GM18907 (cell line): ENCODE measurements at regions not wholly inside any gene's neighbourhood (a gene's known extent, or its start where the extent isn't known, plus 50 kb on each side); places are given as distances from the start of the nearest gene placed in this dataset.
"Not testable (repeated sequence)": the region's sequence is repeated elsewhere in the genome, so short reads cannot be mapped to it uniquely, and the experiment has no call there.

Experiments
- ATAC-seq: cut with Tn5 transposase; IDR thresholded peaks from one replicate; pipeline ENCODE4 v1.9.1; 2021; ENCODE audit warnings: mild to moderate bottlenecking, moderate library complexity; ENCODE audit not compliant: unreplicated experiment

DNA sequence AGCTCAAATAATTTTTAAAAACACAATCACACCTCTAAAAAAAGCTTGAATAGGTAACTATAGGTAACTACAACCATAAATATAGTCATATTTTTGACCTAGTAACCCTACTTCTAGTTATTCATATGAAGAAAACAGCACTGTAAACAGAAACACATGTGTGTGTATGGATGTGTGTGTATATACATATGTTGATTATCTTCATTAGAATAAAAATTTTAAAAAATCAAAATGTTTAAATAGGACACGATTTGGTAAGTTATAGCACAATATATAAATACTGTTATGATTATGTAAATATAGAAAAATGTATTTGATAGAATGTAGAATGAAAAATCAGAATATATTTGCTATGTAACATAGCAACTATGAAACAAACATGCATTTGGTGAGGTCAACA, 258.1 kb upstream of the GK2 start:
- ATAC-seq = no peak

DNA sequence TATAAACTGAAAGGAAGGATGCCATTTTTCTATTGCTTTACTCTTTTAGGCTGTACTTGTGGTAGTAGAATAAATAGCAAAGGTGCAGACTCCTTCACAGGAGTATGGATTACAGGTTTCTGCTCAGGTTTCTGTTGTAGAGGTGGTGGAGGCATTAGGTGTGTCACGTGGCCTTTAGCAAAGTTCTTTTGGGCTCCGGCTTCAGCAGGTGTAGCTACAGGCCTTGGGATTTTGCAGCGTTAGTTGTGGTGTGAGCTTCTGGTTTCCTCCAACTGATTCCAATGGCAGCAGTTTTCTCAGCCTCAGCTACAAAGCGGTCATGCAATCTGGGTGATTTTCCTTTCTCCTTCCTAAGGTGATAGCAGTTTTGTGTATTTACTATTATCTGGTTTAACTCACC, 255.8 kb upstream of the GK2 start:
- no peak for ATAC-seq

DNA sequence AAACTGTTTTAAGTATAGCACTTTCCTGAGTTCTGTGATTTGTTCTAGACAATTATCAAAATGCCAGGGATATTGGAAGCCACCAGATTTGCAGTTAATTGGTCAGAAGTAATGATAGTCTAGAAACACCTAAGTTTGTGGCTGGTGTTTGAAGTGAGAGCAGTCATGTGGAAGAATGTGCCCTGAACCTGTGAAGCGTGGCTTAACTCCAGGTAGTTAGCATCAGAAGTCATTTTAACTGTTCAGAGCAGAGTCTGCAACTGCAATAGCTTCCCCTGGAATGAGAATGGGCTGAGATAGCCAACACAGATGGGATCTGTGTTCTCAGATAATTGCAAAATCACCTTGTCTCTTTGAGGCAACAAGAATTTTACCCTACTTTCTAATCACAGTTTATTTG, 255.1 kb upstream of the GK2 start:
- ATAC-seq = no peak

DNA sequence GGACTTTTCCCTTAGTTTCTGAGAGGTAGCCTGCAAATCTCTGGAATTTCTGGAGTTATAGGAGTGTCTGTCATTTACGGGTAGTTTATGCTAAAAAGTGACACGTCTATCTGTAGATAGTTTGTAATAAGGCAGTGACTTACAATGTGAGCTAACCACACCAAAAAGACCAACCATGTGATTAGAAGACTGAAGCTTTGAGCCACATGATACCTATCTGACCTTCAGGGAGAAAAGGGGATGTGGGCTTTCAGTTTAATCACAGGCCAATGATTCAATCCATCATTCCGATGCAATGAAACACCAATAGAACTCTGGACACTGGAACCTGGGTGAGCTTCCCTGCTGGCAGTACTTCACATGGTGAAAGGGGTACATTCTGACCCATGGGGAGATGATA, 254.6 kb upstream of the GK2 start:
- no peak for ATAC-seq

DNA sequence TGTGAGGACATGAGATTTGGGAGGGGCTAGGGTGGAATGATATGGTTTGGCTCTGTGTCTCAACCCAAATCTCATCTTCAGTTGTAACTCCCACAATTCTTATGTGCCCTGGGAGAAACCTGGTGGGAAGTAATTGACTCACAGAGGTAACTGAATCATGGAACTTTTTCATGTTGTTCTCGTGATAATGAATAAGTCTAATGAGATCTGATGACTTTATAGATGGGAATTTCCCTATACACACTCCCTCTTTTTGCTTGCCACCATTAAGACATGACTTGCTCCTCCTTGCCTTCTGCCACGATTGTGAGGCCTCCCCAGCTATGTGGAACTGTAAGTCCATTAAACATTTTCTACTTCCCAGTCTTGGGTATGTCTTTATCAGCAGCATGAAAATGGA, 253.2 kb upstream of the GK2 start:
- ATAC-seq = no peak

DNA sequence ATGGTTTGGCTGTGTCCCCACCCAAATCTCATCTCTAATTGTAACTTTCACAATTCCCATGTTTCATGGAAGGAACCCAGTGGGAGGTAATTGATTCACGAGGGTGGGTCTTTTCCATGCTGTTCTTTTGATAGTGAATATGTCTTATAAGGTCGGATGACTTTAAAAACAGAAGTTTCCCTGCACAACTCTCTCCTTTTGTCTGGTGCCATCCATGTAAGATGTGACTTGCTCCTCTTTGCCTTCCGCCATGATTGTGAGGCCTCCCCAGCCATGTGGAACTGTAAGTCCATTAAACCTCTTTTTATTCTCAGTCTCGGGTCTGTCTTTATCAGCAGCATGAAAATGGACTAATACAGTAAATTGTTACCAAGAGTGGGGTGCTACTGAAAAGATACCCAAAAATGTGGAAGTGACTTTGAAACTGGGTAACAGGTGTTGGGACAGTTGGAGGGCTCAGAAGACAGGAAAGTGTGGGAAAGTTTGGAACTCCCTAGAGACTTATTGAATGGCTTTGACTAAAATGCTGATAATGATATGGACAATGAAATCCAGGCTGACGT, 251.4 kb upstream of the GK2 start:
- not testable (repeated sequence) for ATAC-seq

DNA sequence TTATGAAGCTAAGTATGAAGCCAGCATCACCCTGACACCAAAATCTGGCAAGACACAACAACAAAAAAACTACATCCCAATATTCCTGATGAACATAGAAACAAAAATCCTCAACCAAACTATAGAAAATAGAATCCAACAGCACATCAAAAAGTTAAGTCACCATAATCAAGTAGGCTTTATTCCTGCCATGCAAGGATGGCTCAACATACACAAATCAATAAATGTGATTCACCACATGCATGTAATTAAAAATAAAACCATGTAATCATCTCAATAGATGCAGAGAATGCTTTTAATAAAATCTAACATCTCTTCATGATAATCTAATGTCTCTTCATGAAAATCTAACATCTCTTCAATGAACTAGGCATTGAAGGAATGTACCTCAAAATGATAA, 249.4 kb upstream of the GK2 start:
- ATAC-seq = no peak

DNA sequence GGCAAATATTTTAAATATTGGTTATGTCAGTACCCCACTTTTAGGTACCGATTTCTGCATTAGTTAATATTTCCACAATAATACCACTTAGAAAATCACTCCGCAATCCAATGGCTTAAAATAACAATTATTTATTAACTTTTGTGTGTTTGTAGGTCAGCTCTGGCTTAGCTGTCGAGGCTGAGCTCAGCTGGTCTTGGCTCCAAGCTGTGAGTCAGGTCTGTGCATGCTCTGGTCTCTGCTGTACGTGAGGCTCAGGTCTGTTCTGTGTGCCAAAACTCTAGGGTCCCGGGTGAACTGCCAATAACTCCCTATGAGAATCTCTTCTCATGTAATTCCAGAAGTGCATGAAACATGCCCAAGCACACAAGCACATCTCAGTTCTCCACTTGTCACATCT, 245.8 kb upstream of the GK2 start:
- no peak for ATAC-seq

DNA sequence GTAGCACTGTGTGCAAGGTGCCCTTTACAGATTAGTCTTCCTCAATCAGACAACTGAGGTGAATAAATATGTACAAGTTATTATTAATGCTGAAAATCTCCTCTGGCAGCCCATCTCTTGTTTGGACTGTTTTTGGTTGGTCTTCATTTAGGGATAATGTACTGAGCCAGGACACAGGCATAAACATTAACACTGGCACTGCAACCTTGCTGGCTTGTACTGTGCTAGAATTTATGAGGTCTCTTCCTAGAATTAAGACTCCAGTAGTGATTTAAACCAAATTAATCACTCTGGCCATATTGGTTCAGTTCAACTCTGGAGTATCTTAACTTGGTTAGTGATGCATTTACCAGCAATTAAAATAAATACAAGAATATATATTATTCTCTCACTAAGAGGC, 244.7 kb upstream of the GK2 start:
- no peak for ATAC-seq

DNA sequence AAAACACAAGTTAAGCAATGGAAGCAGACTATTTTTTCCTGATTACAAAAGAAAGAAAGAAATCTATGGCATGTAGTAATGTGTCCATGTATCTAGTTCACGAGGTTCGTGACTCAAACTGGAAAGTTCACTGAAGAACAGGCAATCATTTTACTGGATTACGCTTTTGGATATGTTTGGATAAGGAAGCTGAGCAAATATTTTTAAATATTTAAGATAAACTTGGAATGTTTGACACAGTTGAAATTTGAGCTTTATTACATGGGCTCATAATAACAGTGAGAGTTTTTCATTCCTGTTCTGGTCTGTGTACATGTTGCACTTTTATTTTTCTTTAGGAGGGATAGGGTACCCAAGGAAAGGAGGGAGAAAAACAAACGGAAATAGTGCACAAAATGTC, 244.2 kb upstream of the GK2 start:
- ATAC-seq = no peak

DNA sequence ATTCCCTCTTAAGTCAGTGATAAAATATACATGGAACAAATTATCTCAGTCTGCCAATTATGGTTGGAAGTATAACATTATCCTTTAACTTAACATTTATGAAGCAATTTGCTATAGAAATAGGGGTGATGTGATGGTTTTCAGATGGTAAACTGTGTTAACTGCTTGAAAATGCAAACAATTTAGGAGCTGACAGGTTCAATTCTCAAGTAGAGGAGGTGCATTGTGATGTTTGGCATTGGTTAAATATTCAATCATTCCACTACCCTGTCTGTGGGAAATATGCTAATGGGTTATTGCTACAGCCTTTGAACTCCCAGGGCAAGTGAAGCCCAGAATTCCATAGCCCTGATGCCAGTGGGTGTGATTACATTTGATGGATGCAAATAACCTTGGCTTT, 243.4 kb upstream of the GK2 start:
- ATAC-seq = no peak

DNA sequence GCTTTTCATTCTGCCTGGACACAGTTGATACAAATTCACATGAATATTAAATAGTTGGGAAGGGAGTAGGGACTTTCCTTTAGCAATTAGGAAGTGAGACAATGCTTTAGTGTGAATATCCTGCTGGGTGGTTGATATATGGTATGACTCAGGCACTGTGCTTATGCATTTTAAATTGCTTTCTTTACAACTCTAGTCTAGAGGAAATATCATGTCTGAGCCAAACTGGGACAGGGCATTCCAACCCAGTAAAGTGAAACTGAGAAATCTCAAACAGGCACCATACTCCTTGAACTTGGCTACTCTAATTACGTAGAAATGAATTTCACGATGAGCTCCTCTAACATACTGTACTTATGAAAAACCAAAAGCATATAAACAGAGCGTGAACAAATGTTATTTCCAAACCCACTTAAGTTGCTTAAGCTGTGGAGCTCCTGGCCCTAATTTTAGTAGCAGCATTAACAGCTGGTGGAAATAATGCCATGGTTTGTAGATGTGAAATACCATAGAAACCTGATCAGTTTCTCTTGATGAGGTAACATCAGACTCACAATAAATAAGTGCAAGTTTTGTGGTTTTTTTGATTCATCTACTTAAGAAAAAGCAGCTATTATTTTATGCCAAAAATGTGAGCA, 242.9 kb upstream of the GK2 start:
- no peak for ATAC-seq

DNA sequence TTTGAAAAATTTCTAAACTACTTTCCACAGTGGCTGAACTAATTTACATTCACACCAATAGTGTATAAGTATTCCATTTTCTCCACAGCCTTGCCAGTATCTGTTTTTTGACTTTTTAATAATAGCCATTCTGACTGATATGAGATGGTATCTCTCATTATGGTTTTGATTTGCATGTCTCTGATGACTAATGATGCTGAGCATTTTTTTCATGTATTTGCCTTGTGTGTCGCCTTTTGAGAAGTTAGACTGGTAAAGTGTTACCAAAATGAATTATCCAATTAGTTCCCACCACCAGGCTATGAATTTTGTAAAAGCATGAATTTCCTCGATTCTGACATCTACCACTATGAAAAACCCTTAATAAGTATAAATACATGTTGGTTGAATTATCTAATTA, 242.2 kb upstream of the GK2 start:
- ATAC-seq = no peak

DNA sequence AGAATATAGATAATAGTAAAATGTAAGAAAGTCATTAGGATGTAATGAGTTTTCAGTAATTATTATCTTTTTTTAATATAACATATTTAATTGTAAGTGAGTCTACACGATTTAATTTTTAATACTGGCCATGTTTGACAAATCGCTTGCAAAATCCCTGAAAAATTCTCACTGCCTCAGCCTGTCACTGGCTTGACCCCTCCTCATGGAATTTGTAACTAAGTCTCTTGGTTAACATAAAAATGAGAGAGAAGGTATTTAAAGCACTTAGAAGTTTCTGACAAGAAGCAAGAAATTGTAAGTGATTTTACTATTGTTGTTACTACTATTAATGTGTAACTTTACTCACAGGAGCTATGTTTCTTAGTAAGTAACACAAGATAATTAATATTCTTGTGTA, 237.9 kb upstream of the GK2 start:
- ATAC-seq = no peak

DNA sequence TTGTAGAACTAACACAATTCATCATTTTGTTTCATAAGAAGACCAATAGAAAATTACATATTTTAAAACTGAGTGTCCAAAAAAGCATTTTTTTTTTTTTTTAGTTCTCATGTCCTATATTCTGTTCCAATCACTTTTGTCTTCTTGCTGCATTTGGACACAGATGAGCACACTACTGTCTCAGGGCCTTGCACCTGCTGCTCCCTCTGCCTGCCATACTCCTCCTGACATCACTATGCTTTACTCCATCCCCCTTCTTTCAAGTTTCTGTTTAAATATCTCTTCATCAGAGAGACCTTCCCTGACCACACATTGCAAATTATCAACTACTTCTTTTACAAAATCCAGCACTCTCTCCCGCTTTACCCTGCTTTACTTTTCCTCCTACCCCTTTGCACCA, 230.7 kb upstream of the GK2 start:
- no peak for ATAC-seq

DNA sequence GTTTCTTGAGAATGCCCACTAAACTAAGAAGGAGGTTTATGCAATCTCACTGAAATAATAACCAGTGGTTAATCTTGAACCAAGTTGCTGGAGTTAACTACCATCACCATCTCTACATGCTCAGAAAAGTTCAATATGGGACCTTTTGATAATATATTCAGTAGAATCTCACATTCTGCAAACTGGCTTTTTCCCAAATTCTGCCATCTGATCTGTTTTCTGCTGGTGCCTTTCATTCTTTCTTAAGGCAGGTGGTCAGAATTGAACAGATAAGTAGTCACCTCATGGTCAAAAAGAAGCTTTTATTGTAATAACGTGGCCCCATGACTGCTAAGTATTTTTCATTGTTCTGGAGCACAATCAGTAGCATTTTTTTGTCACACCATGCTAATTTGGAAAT, 229.0 kb upstream of the GK2 start:
- no peak for ATAC-seq

DNA sequence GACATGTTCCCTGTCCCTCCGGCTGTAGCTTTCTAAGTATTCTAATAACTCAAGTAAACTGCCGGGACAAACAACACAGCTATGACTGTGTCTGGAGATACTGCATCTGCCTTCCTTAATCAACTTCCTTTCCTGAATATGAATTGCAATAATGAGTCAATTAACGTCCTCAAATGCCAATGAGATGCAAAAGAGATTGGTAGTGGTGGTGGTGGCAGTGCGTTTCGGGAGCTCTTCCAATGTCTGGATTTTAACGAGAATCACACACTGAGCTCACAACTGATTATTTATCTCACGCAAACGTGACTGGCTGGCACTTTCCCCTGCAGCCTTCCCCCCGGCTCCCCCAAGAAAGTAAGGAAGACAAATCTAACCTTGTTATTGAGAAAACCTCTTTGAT, 226.1 kb upstream of the GK2 start:
- ATAC-seq = no peak

DNA sequence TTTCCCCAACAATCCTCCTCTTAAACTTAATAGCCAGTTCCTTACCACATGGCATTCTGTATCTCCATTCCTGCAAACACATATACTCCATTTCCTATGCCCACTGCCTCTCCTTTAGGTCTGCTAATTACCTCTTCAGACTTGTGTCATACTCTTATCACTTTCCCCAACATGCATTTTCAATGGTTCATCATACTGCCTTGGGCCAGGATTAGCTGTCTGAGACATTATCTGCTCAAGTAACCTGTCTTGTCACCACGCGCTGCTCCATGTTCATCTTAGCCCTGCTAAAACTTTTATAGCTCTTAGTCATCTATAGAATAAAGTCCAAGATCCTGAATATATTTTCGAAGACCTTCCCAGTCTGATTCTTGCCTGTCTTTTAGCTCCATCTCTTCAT, 224.1 kb upstream of the GK2 start:
- ATAC-seq = no peak

DNA sequence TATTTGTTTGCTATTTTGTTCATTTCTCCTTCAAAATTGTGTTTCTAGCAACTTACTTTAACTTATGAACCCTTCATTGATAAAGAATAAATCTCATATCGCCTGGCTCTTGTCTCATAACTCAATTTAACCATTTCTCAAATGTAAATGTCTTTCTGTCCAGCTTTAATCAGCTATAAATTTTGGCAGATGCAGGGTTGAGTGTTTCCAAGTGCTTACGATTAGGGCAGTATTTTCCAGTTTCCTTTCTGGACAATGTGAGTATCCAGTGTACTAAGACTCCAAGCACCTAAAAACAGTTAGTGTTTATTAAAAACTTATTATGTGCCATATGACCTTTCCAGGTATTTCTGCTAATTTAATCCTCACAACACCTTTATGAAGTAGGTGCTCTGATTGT, 218.6 kb upstream of the GK2 start:
- no peak for ATAC-seq

DNA sequence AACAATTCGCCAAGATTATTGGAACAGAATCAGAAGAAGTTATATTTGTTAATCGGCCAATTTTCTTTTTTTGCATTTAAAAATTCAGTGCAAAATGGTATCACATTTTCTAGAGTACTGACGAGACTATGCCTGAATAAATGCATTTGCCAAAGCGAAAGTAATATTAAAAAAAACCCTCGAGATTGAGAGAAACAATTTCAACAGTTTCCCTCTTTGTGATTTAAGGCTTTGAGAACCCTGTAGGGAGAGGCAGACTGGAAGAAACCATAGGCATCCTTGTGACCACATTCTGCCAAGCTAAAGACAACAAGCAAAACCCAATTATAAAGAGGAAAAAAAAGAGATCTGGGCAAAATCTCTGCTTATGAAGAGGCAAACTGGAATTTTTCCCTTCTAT, 218.1 kb upstream of the GK2 start:
- no peak for ATAC-seq

DNA sequence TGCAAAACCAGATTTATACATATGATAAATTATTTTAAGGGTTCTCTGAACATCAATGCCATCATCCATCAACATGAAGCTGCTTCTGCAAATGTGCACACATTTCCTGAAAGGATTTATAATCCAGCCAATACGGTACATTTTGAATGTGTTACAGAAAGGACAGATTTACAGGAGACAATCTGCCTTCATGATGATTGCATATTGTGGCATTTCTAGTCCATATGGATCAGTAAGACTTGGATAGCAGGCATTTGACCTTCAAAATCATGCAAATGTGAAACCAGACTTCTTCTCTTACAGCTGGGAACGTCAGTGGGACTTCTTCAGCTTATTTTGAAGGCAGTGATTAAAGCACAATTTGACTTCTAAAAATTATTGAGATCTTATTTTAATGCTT, 217.3 kb upstream of the GK2 start:
- no peak for ATAC-seq

DNA sequence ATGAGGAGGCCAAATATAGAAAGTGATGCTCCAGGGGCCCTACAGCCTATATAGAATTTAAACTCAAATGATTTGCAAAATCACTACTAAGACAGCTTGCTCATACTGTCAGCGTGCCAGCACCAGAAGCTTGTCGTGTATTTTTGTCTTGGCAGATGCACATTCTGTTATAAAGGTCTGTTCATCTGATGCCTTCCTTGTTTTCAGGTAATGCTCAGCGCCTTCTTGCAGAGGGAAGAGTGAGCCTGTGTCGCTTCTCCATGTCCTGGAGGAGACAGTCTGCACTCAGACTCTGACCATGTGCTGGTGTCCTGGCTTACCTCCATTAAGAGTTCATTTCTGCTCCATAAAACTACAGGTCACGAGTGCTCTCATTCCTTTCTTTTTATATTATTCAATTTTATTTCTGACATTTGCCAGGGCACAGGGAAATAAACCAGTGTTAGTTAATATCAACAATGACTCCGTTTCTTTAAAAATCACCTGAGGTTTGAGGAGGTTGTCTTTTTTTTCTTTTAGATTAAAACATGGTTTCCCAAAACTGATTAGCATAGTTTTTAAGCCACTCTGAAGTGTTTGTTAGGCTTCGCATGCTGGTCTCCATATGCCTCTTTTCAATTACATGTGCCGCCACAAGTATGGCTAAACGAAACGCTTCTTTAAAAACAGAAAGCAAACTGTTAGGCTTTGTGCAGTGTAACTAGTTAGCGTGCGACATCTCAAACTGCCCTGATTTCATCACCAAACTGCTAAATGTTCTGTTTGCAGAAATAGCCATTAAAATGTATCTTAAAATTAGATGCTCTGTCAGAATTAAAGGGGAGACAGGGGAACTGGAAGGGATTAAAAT, 215.2 kb upstream of the GK2 start:
- ATAC-seq = no peak

DNA sequence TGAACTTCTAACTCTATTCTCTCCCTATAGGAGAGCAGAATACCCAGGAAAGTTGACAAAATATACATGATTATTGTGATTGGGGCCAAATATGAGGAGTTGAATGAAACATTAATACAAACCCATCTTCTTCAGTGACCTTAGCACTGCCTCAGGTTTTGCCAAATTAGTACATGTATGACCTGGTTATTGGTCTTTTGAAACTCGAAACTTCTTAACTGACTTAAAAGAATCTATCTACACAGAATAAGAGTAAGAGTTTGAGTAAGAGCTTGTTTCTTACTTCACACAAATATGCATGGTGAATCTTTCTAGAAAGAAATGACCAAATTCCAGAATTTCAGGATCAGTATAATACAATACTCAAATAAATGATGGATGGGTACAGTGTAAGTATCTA, 213.0 kb upstream of the GK2 start:
- ATAC-seq = no peak
